ENCODE measurements at regions not wholly inside any gene's neighbourhood (a gene's known extent, or its start where the extent isn't known, plus 50 kb on each side); places are given as distances from the start of the nearest gene placed in this dataset.

DNA sequence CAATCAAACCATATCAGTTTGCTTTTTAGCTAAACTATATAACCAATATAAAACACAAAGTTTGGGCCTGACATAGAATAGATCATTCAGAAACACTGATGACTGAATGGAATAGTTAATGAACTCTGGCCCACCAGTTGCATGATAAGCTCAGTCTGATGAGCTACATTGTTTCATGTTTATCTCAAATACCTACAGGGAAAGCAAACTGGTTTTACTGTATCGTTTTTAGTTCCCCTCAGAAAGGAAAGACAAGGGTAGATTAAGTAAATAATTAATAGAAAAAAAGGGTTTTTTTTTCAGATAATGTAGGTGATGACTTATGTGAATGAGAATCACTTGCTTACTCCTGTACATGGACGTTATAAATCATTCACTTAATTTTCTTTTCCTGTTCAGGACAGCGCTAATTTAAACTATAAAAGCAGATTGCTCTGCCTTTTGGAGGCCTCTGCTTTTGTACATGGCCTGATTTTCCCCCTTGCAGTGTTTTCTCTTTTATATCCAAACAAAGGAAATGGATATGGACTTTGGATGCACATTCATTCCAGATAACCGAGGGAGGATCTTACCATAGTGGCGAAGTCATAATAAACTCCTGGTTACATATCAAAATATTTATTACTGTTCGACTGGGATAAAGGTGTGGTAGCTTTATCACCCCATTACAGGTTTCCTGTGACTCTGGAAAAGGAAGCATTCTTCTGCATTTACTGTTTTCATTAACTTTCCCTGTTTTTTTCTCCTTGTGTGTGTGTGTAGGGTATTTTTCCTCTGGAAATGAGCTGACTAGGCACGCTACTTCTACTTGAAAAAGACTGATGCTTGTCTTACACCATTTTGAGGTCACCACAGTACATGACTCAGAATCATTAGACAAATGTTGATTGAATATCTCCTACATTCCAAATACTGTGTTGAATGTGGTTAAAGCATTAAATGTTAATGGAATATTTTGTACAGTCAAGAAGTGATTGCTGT, 373.1 kb upstream of the HS3ST1 start:
- DNase-seq, result no peak

DNA sequence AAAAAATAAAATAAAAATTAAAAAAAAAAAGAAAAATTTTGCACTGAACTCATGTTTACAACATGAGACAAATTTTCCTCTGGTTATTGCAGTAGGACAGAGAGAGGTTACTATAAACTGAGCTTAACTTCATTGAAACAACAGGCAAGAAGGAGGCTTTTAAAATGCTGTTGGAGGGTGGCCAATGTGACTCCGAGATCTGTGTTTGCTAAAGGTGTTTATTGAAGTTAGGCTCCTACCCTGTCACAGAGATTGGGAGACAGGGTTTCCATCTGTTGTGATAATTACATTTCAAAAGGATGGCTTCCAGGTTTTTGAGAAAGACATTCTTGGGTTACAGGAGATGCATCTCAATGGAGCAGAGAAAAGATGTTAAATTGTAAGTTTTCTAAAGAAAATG, 370.5 kb upstream of the HS3ST1 start:
- no peak for DNase-seq

GRCh38 chr4:11791797-11792196, 363.1 kb upstream of the HS3ST1 start:
- DNase-seq, result no peak

- DNase-seq, result no peak
Observed at GRCh38 chr4:11790230-11790629, 361.5 kb upstream of the HS3ST1 start.

DNA sequence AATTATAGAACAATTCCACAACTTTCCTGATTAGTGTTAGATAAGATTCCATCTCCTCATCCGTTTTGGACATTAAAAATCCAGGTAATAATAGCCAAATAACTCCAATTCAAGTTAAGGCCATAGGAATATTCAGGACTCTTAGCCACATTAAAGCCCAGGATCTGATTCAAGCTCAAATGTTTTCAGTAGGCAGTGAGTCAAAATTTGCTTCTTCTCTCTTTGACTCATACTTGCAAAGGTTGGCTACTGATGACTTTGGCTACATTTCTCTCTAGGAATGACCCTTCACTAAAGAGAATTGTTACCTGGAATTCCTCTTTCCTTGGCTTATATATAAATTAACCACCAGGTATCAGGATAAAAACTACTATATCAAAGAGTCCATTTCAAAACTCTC, 354.9 kb upstream of the HS3ST1 start:
- no peak for DNase-seq

- no peak for DNase-seq
Observed at GRCh38 chr4:11782859-11783258, 354.2 kb upstream of the HS3ST1 start.

- no peak for DNase-seq
Observed at GRCh38 chr4:11777447-11777846, 348.8 kb upstream of the HS3ST1 start.

GRCh38 chr4:11774346-11774745, 345.7 kb upstream of the HS3ST1 start:
- no peak for DNase-seq

GRCh38 chr4:11773798-11774197, 345.1 kb upstream of the HS3ST1 start:
- no peak for DNase-seq

DNA sequence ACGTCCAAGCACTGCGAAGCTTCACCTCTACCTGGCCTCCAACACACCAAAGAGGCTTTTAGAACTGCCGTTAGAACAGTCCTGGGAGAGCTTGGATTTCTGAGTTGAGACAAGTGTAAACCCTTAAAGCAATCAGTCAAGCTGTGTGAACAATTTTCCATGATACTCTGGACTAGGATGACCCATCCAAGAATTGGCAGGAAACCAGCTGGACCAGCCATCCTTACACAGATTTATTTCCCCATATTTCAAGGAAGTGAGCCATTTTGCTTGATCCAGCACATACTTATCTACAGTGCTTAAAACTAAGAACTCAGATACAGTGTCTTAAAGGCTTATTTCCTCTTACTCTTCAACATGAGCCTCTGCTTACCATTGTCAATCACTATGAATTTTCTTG, 340.7 kb upstream of the HS3ST1 start:
- DNase-seq, result no peak

DNA sequence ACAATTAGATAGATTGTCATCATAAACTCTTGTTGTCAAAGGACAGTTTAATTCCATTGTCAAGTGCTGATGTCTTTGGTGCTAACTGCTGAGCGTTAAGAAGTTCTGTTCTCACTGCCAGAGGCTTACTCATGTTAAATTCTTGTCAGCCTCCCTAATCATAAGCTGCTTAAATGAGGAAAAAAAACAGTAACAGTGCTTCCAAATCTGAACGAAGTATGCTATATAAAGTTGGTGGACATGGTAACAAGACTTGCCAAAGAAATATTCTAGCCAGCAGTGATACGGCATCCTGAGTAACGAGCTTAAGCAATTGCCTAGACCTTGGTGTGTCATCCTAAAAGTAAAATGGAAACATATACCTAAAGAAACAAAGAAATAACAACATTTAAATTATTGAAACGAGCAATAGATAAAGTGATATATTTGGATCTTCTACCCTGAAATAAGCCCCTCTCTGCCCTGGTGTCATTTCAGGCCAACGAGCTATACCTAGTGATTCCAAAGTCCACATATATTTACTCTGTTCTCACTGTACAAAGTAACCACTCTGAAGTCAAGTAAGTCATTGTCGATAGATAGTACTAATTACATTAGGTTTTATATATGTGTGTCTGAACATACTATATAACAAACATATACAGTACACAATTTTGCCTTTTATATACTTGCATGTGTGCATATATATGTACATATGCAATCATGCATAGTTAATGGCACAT, 339.7 kb upstream of the HS3ST1 start:
- DNase-seq, result no peak

GRCh38 chr4:11765849-11766453, 337.3 kb upstream of the HS3ST1 start:
- peak; percentile 13 for DNase-seq

DNA sequence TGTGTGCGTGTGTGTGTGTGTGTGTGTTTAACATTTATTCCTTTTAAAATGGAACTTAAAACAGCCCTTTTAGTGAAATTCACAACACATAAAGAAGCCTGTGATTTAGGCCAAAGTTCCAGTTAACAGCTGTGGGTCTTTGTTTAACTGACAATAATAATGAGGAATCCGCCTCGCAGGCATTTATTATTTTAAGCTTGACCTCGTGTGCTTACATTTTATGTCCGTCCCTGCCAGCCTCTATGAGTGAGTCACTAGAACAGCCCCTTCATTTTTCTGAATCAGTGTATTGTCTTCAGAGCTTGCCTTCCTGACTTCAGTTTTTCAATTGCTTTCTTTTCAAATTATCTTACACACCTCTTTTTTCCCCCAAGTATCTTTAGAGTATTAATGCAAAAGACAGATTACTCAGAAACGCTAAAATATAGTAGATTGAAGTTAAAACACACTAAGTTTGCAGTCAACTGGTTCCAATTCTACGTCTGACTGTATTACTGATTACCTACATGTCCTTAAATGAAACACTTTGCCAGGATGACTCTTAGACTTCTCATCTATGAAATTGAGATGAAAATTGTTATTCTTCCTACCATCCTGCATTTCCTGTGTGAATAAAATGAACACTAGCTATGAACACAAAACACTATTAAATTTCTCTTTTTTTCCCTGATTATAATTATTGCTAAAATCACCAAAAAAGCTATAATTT, 319.6 kb upstream of the HS3ST1 start:
- no peak for DNase-seq

DNA sequence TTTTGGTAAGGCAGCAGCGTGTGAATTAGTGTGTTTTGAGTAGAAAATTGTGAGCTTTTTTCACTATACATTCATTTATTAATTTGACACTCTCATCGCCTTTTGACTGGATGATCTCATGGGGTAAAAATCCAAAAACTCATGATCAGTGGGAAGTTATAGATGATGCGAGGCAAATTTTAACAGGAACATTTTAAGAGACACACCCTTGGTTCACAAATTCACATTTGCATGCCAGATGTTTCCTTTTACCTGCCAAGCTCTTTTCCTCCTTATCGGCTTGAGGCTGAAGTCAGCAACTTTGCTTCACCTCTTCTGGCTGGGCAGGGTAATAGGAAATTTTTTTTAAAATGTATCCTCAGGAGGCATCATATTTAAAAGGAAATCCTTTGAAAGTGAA, 318.0 kb upstream of the HS3ST1 start:
- no peak for DNase-seq

DNA sequence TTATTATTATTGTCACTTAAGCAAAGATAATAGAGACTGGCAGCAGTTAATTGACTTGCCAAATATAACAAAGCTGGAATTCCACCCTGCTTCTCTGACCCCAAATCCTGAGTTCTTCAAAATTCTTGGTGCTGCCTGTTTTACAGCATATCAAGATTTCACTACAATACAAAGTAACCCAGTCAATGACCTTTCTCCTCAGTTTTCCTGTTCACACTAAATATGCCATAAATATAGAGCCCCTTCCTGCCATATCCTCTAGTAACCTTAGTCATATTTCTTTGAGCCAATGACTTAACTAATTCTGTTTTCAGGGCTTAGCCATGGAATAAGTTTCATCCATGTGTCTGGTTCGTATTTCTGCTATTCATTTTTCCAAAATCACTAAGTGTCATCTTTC, 315.3 kb upstream of the HS3ST1 start:
- no peak for DNase-seq

DNA sequence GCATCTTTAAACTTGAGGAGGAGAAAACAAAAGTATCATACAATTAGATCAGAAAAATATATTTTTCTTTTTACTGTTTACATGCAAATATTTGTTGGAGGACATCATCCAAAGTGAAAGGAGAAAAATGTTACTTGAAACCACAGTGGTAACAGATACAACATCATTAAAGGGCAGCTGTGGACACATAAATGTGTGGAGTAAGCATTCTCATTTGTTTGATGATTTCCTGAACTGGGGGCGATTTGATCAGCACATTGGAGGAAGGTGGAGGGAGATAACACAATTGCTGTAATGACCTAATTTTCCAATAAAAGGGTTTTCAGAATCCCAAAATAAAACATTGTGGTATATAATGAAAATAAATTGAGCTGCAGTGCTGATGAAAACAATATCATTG, 314.5 kb upstream of the HS3ST1 start:
- DNase-seq, result no peak

DNA sequence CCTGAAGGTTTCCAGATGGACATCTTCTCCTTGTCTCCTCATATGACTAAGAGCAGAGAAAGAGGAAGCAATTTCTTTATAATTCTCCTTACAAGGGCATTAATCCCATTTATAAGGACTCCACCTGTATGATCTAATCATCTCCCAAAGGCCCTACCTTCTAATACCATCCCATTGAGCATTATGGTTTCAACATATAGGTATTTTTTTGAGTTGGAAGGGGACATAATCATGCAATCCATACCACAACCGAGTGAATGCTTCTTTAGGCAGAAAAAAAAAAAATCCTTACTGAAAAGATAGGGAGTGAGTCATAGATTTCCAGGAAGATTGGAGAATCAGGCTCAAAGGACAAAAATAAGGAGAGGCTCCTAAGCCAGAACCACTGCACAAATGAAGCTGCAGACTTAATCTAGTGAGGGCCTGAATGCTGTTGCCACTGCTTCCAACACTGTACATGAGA, 312.5 kb upstream of the HS3ST1 start:
- DNase-seq, result no peak

DNA sequence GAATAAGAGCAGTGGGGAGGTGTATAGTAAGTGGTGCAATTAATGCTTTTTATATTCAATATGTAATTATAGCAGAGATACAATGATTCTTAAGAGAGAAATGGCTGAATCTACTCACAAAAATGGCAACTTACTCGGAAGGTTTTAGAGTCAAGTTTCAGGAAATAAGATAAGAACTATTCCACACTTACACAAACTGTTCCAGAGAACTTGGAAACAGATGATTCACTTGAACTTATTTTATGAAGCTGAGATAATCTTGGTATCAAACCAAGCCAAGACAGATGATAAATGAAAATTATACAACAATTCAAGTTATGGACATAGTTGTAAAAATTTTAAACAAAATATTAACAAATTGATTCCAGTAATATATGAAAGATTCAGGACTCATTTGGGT, 311.3 kb upstream of the HS3ST1 start:
- no peak for DNase-seq

GRCh38 chr4:11736978-11737377, 308.3 kb upstream of the HS3ST1 start:
- no peak for DNase-seq

DNA sequence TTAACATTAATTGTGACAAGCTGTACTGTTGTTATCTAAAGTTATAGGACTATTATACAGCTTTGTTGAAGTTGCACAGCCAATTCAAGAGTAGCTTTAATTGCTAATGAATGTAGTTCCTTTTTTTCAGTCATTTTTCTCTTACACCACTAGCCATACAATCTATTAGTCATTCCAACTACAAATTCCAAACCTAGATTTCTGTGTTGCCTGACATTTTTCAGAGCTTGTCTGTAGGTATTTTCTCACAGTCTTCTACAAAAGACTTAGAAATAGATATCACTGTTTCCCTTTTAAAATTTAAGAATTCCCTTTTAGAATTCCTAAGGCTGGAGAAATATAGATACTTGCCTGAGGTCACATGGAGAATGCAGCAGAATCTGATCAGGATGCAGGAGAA, 307.0 kb upstream of the HS3ST1 start:
- no peak for DNase-seq

DNA sequence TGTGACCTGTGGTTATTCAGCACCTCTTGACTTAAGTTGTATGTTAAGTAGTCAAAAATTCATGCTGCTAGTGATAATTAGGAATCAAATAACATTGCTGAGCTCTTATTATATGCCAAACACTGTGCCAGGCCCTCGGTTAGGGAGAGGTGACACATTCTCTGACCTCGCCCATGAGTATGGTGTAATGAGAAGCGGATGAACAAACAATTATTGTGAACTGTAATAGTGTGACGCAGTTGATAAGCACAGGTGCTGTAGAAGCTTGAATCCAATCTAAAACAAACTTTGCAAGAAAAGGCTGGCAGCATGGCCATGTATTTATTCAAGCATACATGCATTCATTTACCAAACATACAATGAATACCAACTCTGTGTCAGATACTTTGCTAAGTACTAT, 303.5 kb upstream of the HS3ST1 start:
- DNase-seq, result no peak

GRCh38 chr4:11730545-11730944, 301.9 kb upstream of the HS3ST1 start:
- DNase-seq, result no peak

GRCh38 chr4:11729548-11729947, 300.9 kb upstream of the HS3ST1 start:
- DNase-seq, result no peak
